Erythroblast (primary cell): ENCODE measurements at regions not wholly inside any gene's neighbourhood (a gene's known extent, or its start where the extent isn't known, plus 50 kb on each side); places are given as distances from the start of the nearest gene placed in this dataset.
A peak's percentile ranks its signal among the peaks of the same experiment; 100 is the strongest.
"Not testable (repeated sequence)": the region's sequence is repeated elsewhere in the genome, so short reads cannot be mapped to it uniquely, and the experiment has no call there.

Source experiments
- DNase-seq, 2 experiments: peaks; one replicate each; lab custom pipeline; 2025; lab: John Stamatoyannopoulos, UW
- GATA1 ChIP-seq: IDR thresholded peaks from 2 replicates; pipeline ENCODE4 v1.6.1; 2011; ENCODE audit warnings: low read depth, mild to moderate bottlenecking, control low read depth, low read length, moderate library complexity
- POLR2A ChIP-seq: IDR thresholded peaks from 2 replicates; pipeline ENCODE4 v1.6.1; 2011; ENCODE audit warnings: mild to moderate bottlenecking, low read length

GRCh38 chrX:95903975-95904374 lies 780.7 kb upstream of the DIAPH2 start:
- TF ChIP-seq GATA1 (no peak), POLR2A (no peak)

GRCh38 chrX:95907081-95907480 lies 777.6 kb upstream of the DIAPH2 start:
- peak; percentile 3 to 42 for DNase-seq
- TF ChIP-seq GATA1, result no peak
- no peak for TF ChIP-seq POLR2A

More at GRCh38 chrX:95903975-95904374, 780.7 kb upstream of the DIAPH2 start:
- no peak for DNase-seq

- no peak for TF ChIP-seq GATA1
- no peak for TF ChIP-seq POLR2A
- no peak for DNase-seq
Observed at GRCh38 chrX:95911062-95911461, 773.6 kb upstream of the DIAPH2 start.

GRCh38 chrX:95919605-95920004 lies 765.0 kb upstream of the DIAPH2 start:
- DNase-seq, result no peak
- TF ChIP-seq POLR2A (no peak), GATA1 (no peak)

- no peak for DNase-seq
- TF ChIP-seq POLR2A (no peak), GATA1 (no peak)
Observed at GRCh38 chrX:95945528-95945927, 739.1 kb upstream of the DIAPH2 start.

GRCh38 chrX:95949588-95949987 lies 735.1 kb upstream of the DIAPH2 start:
- DNase-seq, result no peak
- TF ChIP-seq POLR2A (no peak), GATA1 (no peak)

GRCh38 chrX:95950679-95951078 lies 734.0 kb upstream of the DIAPH2 start:
- TF ChIP-seq POLR2A, result no peak
- DNase-seq, result no peak

GRCh38 chrX:95953564-95953963 lies 731.1 kb upstream of the DIAPH2 start:
- TF ChIP-seq GATA1 (no peak), POLR2A (no peak)
- no peak for DNase-seq

- TF ChIP-seq POLR2A (no peak), GATA1 (no peak)
Observed at GRCh38 chrX:95956745-95957144, 727.9 kb upstream of the DIAPH2 start.

GRCh38 chrX:95973456-95974095 lies 711.1 kb upstream of the DIAPH2 start:
- not testable (repeated sequence) for DNase-seq

More at GRCh38 chrX:95956745-95957144, 727.9 kb upstream of the DIAPH2 start:
- DNase-seq, result no peak

GRCh38 chrX:95974096-95974470 lies 710.6 kb upstream of the DIAPH2 start:
- no peak for TF ChIP-seq GATA1
- no peak for TF ChIP-seq POLR2A
- no peak for DNase-seq

GRCh38 chrX:95974890-95975289 lies 709.8 kb upstream of the DIAPH2 start:
- TF ChIP-seq GATA1, result no peak
- no peak for DNase-seq

GRCh38 chrX:95995583-95995982 lies 689.1 kb upstream of the DIAPH2 start:
- DNase-seq, result no peak
- TF ChIP-seq POLR2A, result no peak

GRCh38 chrX:95996294-95996693 lies 688.3 kb upstream of the DIAPH2 start:
- DNase-seq, result no peak
- no peak for TF ChIP-seq GATA1
- TF ChIP-seq POLR2A, result no peak

- TF ChIP-seq GATA1 (no peak), POLR2A (no peak)
- DNase-seq, result no peak
Observed at GRCh38 chrX:96002431-96002830, 682.2 kb upstream of the DIAPH2 start.

- TF ChIP-seq GATA1 (no peak), POLR2A (no peak)
- no peak for DNase-seq
Observed at GRCh38 chrX:96004386-96004785, 680.3 kb upstream of the DIAPH2 start.
